HCT116 (cell line): ENCODE measurements at regions not wholly inside any gene's neighbourhood (a gene's known extent, or its start where the extent isn't known, plus 50 kb on each side); places are given as distances from the start of the nearest gene placed in this dataset.

Source experiments
- ATAC-seq: fragments of 200-7000 bp; cut with Tn5 transposase; 2 replicates; pipeline ENCODE4 v1.9.1; 2020; ENCODE audit warnings: mild to moderate bottlenecking, moderate library complexity
- BruUV-seq: library from RNA; stranded (reverse); fragments of 400-500 nt; replicated peaks from 2 replicates; lab custom pipeline; 2021; lab: Mats Ljungman, UMichigan
- CTCF ChIA-PET: fragments of 300-600 bp; sonication (Branson Sonifier 250); formaldehyde crosslinking; loops from one replicate; lab custom pipeline; 2021; ENCODE audit warnings: antibody characterized with exemption; lab: Charles Lee
- POLR2A ChIA-PET: fragments of 300-600, 350-600 bp; sonication (Branson Sonifier 250); formaldehyde crosslinking; loops from one replicate; lab custom pipeline; 2021; ENCODE audit warnings: antibody characterized with exemption; lab: Charles Lee
- RAD21 ChIA-PET, 2 experiments: fragments of 300-600 bp; sonication (Branson Sonifier 250); formaldehyde crosslinking; loops; one replicate each; lab custom pipeline; 2023; ENCODE audit warnings: low total read pairs in 2 of 2; ENCODE audit not compliant: uncharacterized antibody in 2 of 2, unreplicated experiment in 2 of 2, low non-redundant PET in 1 of 2; lab: Charles Lee
- DNase-seq: peaks from one replicate; pipeline ENCODE4 v3.0.0-alpha.2; 2010; ENCODE audit warnings: low read depth, low spot score
- H2AFZ ChIP-seq: fragments of 200-600 bp; shearing (Covaris generic), sonication (generic); 2 replicates; pipeline ENCODE4 v1.6.1; 2017; ENCODE audit warnings: low read depth, mixed run types, mixed read lengths, antibody characterized with exemption, low read length; ENCODE audit not compliant: poor library complexity, severe bottlenecking
- H3K27ac ChIP-seq: 2 replicates; pipeline ENCODE4 v1.5.1; 2012; ENCODE audit warnings: low read depth, low read length
- H3K27me3 ChIP-seq: fragments of 200-600 bp; sonication (generic); 2 replicates; pipeline ENCODE4 v1.6.1; 2016; ENCODE audit warnings: mixed run types, low read length, mixed read lengths; ENCODE audit not compliant: insufficient read depth
- H3K36me3 ChIP-seq, 2 experiments: fragments of 200-500 bp in 1 of 2; fragments of 200-600 bp in 1 of 2; sonication (Bioruptor generic) in 1 of 2; sonication (generic) in 1 of 2; 2 replicates each; pipeline versions ENCODE4 v1.5.1 to v1.6.1; 2014 to 2016; ENCODE audit warnings: low read length in 2 of 2, inconsistent platforms in 1 of 2, mixed read lengths in 1 of 2, mixed run types in 1 of 2; ENCODE audit not compliant: insufficient read depth in 2 of 2, control insufficient read depth in 1 of 2
- H3K4me1 ChIP-seq, 2 experiments: fragments of 200-600 bp in 1 of 2; sonication (generic) in 1 of 2; 2 replicates each; pipeline versions ENCODE4 v1.5.1 to v1.6.1; 2012 to 2017; ENCODE audit warnings: low read length in 2 of 2, inconsistent platforms in 1 of 2, mild to moderate bottlenecking in 1 of 2, mixed read lengths in 1 of 2, mixed run types in 1 of 2, moderate library complexity in 1 of 2; ENCODE audit not compliant: insufficient read depth in 2 of 2, control insufficient read depth in 1 of 2
- H3K4me2 ChIP-seq: fragments of 200-600 bp; sonication (generic); 2 replicates; pipeline ENCODE4 v1.6.1; 2017; ENCODE audit warnings: mixed run types, low read length, mixed read lengths
- H3K4me3 ChIP-seq, 2 experiments: fragments of 200-600 bp in 1 of 2; sonication (generic) in 1 of 2; replicated peaks in 1 of 2; 2 replicates each; pipeline ENCODE4 v1.5.1; 2011 to 2016; ENCODE audit warnings: low read length in 2 of 2, control low read depth in 1 of 2, low read depth in 1 of 2, mild to moderate bottlenecking in 1 of 2, mixed read lengths in 1 of 2, mixed run types in 1 of 2
- H3K79me2 ChIP-seq: fragments of 200-600 bp; sonication (generic); 2 replicates; pipeline ENCODE4 v1.6.1; 2017; ENCODE audit warnings: mild to moderate bottlenecking, mixed run types, low read length, moderate library complexity, mixed read lengths; ENCODE audit not compliant: insufficient read depth
- H3K9ac ChIP-seq: fragments of 200-600 bp; sonication (generic); 2 replicates; pipeline ENCODE4 v1.6.1; 2016; ENCODE audit warnings: low read length, mixed read lengths
- H3K9me2 ChIP-seq: fragments of 200-600 bp; sonication (generic), shearing (Covaris generic); 2 replicates; pipeline ENCODE4 v1.6.1; 2017; ENCODE audit warnings: mixed run types, mild to moderate bottlenecking, moderate library complexity; ENCODE audit not compliant: insufficient read depth
- H3K9me3 ChIP-seq, 2 experiments: fragments of 200-500 bp in 1 of 2; fragments of 200-600 bp in 1 of 2; sonication (Bioruptor generic) in 1 of 2; sonication (generic) in 1 of 2; 2 replicates each; pipeline ENCODE4 v1.6.1; 2014 to 2017; ENCODE audit warnings: low read length in 2 of 2, mixed read lengths in 2 of 2, inconsistent platforms in 1 of 2, low read depth in 1 of 2, mild to moderate bottlenecking in 1 of 2, mixed run types in 1 of 2, moderate library complexity in 1 of 2; ENCODE audit not compliant: control insufficient read depth in 1 of 2, insufficient read depth in 1 of 2
- H4K20me1 ChIP-seq: fragments of 200-600 bp; sonication (generic), shearing (Covaris generic); 2 replicates; pipeline ENCODE4 v1.6.1; 2017; ENCODE audit warnings: mixed run types, mild to moderate bottlenecking, moderate library complexity; ENCODE audit not compliant: insufficient read depth
- ATF3 ChIP-seq: IDR thresholded peaks from 2 replicates; pipeline ENCODE4 v1.6.1; 2012
- EGR1 ChIP-seq: IDR thresholded peaks from 2 replicates; pipeline ENCODE4 v1.6.1; 2012; ENCODE audit warnings: low read depth
- ELF1 ChIP-seq: IDR thresholded peaks from 2 replicates; pipeline ENCODE4 v1.6.1; 2012; ENCODE audit warnings: low read depth, borderline replicate concordance
- EZH2phosphoT487 ChIP-seq: fragments of 200-600 bp; IDR thresholded peaks from 2 replicates; pipeline ENCODE4 v1.6.1; 2018; ENCODE audit warnings: antibody characterized with exemption, borderline replicate concordance
- FOSL1 ChIP-seq: IDR thresholded peaks from 2 replicates; pipeline ENCODE4 v1.6.1; 2012; ENCODE audit warnings: low read depth
- JUND ChIP-seq: IDR thresholded peaks from 2 replicates; pipeline ENCODE4 v1.6.1; 2012
- POLR2A ChIP-seq: IDR thresholded peaks from 2 replicates; pipeline ENCODE4 v1.7.0; 2011; ENCODE audit warnings: borderline replicate concordance; ENCODE audit not compliant: insufficient read depth, insufficient read length; ENCODE audit errors: extremely low read depth
- POLR2AphosphoS5 ChIP-seq: IDR thresholded peaks from 2 replicates; pipeline ENCODE4 v1.6.1; 2011; ENCODE audit warnings: mild to moderate bottlenecking, low read depth, low read length, moderate library complexity
- RAD21 ChIP-seq: IDR thresholded peaks from 2 replicates; pipeline ENCODE4 v1.6.1; 2012; ENCODE audit warnings: low read depth, mild to moderate bottlenecking
- SRF ChIP-seq: IDR thresholded peaks from 2 replicates; pipeline ENCODE4 v1.6.1; 2012; ENCODE audit warnings: low read depth
- TCF7L2 ChIP-seq: IDR thresholded peaks from 2 replicates; pipeline ENCODE4 v1.7.0; 2011; ENCODE audit warnings: borderline replicate concordance, inconsistent platforms; ENCODE audit not compliant: insufficient read depth, insufficient read length; ENCODE audit errors: extremely low read depth
- YY1 ChIP-seq: IDR thresholded peaks from 2 replicates; pipeline ENCODE4 v1.6.1; 2011; ENCODE audit warnings: low read length, low read depth, moderate library complexity, mild to moderate bottlenecking; ENCODE audit not compliant: insufficient replicate concordance; ENCODE audit errors: extremely low read depth
- ZFX ChIP-seq: fragments of 450-650 bp; IDR thresholded peaks from 2 replicates; pipeline ENCODE4 v1.6.1; 2017
- ZNF274 ChIP-seq: fragments of 200-500 bp; sonication (Bioruptor generic); IDR thresholded peaks from 2 replicates; pipeline ENCODE4 v1.6.1; 2014; ENCODE audit warnings: mild to moderate bottlenecking, low read depth, low read length, inconsistent platforms
- intact Hi-C: fragments of 100-400 bp; cut with micrococcal nuclease; formaldehyde crosslinking; loops from 2 replicates; pipeline ENCODE4 v1.10.0; 2022
- TF ChIP-seq, protein P1 (sequence below): IDR thresholded peaks from 2 replicates; pipeline ENCODE4 v1.6.1; 2012
- TF ChIP-seq, protein P2 (sequence below), 3 experiments: fragments of 200-600 bp in 1 of 3; sonication (generic) in 1 of 3; IDR thresholded peaks in 2 of 3; conservative IDR thresholded peaks in 1 of 3; 2 replicates each; pipeline ENCODE4 v1.5.1; 2012 to 2017; ENCODE audit warnings: low read depth in 2 of 3, low read length in 2 of 3, antibody characterized with exemption in 1 of 3, borderline replicate concordance in 1 of 3, control low read depth in 1 of 3, mild to moderate bottlenecking in 1 of 3, mixed read lengths in 1 of 3, mixed run types in 1 of 3, moderate library complexity in 1 of 3; ENCODE audit not compliant: insufficient read depth in 1 of 3

- ChIA-PET POLR2A (no interaction called here), CTCF (no interaction called here)
- H3K27ac ChIP-seq: no peak overlapping the region
- no peaks in the 10 kb centered on the region for H3K27me3 ChIP-seq
- no peaks in the 10 kb centered on the region for H4K20me1 ChIP-seq
- no peak overlapping the region for H3K9ac ChIP-seq
- no peak overlapping the region for H3K4me2 ChIP-seq
- no peak overlapping the region for H3K4me3 ChIP-seq
- no peaks in the 10 kb centered on the region for H3K9me2 ChIP-seq
- H3K36me3 ChIP-seq: no peaks in the 10 kb centered on the region
- H3K79me2 ChIP-seq: no peaks in the 10 kb centered on the region
- no TSS peak for BruUV-seq
- no peak overlapping the region for H2AFZ ChIP-seq
- TF ChIP-seq, protein P1, sequence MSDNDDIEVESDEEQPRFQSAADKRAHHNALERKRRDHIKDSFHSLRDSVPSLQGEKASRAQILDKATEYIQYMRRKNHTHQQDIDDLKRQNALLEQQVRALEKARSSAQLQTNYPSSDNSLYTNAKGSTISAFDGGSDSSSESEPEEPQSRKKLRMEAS: no peak
- TF ChIP-seq YY1 (no peak), RAD21 (no peak), ELF1 (no peak), ZNF274 (no peak), JUND (no peak), EZH2phosphoT487 (no peak), EGR1 (no peak), ATF3 (no peak), TCF7L2 (no peak), POLR2A (no peak), POLR2AphosphoS5 (no peak), SRF (no peak), ZFX (no peak), FOSL1 (no peak)
- TF ChIP-seq, protein P2, sequence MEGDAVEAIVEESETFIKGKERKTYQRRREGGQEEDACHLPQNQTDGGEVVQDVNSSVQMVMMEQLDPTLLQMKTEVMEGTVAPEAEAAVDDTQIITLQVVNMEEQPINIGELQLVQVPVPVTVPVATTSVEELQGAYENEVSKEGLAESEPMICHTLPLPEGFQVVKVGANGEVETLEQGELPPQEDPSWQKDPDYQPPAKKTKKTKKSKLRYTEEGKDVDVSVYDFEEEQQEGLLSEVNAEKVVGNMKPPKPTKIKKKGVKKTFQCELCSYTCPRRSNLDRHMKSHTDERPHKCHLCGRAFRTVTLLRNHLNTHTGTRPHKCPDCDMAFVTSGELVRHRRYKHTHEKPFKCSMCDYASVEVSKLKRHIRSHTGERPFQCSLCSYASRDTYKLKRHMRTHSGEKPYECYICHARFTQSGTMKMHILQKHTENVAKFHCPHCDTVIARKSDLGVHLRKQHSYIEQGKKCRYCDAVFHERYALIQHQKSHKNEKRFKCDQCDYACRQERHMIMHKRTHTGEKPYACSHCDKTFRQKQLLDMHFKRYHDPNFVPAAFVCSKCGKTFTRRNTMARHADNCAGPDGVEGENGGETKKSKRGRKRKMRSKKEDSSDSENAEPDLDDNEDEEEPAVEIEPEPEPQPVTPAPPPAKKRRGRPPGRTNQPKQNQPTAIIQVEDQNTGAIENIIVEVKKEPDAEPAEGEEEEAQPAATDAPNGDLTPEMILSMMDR (IDR thresholded peaks at IDR 0.05 in 2 of 3, conservative IDR thresholded peaks at IDR 0.05 in 1 of 3; ENCODE audit: borderline replicate concordance in 1 of 3, insufficient read depth in 1 of 3, low read depth in 2 of 3, low read length in 2 of 3): no peak
- TF ChIP-seq, all 23 proteins: peak for 0
- ATAC-seq: no peak
- DNase-seq: no peak
- Histone ChIP-seq H3K9me3 (no peaks in the 10 kb centered on the region), H3K4me1 (no peaks in the 10 kb centered on the region)
- RAD21 ChIA-PET: no interaction called here
- intact Hi-C loops: no loop called here
These were observed 388.4 kb upstream of the MAOA start for GRCh38 chrX:43267652-43268051.
